IPS DF 19.7 (cell line): ENCODE measurements at regions not wholly inside any gene's neighbourhood (a gene's known extent, or its start where the extent isn't known, plus 50 kb on each side); places are given as distances from the start of the nearest gene placed in this dataset.

Source experiments
- DNase-seq: peaks from one replicate; pipeline ENCODE4 v3.0.0-alpha.2; 2013; ENCODE audit warnings: low read depth, low spot score

DNA sequence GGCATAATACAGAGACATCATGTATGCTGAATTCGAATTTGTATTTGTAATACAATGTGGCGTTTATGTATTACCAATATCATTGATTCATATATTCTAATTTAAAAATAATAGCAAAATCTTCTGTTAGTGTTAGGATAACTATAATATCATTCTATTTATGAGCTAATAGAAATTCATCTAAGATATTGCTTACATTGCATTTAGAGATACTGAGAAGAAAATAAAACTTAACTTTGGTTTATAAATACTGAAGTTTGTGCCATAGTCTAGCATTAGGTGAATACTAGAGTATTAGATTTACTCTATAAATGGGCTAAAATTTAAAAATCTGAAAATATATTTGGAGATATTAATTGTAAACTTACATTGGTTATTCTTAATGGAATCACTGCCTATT lies 1590.6 kb downstream of the PCDH18 start:
- DNase-seq, result no peak

DNA sequence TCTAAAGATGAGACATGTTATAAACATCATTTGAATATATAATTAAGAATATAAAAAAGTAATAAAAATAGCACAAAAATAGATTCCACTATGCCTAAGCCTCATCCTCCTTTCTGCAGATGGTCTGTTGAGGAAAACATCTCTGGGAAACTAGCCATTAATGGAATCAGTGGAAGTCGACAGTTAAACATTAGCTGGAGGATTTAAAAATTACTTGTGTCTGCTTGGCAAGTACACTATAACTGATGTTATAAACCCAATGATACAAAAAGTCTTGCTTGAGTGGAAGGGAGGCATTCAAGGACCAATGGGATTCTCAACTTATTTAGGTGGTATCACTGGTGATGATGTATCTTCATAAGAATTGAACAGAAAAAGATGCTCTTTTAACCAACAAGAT lies 1598.3 kb downstream of the PCDH18 start:
- no peak for DNase-seq

DNA sequence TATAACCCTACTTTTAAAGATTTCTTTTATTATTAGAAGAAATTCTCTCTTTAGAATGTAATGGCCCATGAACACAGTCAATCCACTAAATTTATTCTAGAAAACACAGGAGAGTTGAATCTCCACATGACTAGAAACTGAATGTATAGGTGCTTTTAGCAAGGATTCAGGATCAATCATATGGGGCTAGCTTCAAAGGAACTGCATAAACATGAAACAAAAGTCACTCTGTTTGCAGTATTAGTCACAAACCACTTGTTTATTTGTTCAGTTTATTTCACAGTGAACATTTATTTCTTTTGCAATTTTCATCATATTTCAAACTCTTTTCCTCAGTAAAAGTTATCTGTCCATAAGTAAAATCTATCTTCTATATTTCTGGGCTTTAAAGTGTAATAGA lies 1604.6 kb downstream of the PCDH18 start:
- no peak for DNase-seq

DNA sequence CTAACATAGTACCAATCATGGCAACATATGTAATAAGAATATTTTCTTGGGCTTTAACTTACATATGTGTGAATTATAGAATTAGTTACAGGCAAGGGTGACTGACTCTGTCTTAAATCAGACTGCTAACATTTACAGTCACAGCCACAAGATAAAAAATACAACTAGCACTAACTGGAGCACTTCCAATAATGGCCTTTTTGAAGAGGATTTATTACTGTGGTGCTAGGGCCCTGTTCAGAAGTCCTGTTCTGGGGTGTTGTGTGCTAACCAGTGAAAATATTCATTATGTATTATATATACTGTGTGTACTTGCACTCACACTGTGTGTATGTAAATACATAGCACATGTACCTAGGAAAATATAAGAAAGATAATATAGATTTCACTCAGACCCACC lies 1611.2 kb downstream of the PCDH18 start:
- DNase-seq, result no peak

DNA sequence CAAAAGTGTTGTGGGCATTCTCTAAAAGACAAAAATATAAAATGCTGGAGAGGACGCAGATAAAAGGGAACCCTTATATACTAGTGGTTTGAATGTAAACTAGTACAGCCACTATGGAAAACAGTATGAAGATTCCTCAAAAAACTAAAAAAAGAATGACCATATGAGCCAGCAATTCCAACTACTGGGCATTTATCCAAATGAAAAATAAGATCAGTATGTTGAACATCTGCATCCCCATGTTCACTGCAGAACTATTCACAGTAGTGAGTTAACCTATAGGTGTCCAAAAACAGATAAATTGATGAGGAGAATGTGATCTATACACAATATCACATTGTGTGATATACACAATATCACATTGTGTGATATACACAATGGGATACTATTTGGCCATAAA lies 1615.3 kb downstream of the PCDH18 start:
- DNase-seq, result no peak

DNA sequence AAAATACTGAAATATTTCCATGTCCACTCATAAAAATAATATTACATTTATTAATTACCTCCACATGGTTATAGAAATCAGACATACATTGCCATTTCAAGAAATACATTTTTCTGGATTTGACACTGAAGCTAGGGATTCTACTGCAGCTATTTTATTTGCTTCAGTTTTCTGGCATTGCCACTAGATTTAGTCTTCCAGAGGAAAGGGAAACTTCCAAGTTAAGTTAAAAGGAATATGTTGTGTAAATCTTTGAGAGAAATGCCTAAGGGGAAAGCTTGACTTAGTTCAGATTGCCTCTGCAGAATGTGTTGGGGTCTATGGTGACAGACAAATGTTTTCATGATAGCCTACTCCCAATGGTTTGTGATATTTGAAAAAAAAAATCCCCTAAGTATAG lies 1631.3 kb downstream of the PCDH18 start:
- no peak for DNase-seq

DNA sequence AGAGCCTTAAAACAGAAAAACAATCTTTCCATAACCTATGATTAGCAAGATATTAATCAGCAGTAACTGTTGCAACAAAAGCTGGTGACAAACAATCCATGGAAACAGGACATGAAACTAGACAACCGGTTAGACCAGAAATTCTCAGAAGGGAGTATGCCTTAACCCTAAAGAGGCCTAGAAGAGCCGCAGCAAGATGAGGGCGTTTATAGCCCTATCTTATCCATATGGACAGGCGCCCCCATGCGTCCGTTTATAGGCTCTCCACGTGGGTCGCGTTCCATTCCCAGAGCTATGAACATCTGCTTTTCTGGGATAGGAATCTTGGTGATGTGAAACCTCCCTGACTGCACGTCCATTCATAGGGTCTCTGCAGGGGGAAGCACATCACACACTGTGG lies 1662.7 kb upstream of the PABPC4L start:
- peak; percentile 28 for DNase-seq

DNA sequence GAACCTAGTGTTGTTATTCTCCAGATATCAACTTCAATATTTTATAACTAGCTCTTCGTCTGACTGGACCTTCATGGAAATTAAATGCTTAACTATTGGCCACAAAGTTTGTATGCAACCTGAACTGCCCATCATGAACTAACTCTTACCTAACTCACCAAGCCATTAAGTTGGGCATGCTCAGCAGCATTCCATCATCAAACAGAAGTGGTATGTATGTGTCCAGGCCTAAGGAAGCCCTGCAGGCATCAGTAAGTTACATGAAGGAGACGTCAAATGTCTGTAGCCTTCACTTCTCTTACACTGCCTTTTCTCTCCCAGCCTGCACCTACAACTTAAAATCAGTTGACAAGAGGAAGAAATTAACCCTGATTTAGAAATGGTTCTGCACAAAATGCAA lies 1639.2 kb upstream of the PABPC4L start:
- DNase-seq, result no peak

DNA sequence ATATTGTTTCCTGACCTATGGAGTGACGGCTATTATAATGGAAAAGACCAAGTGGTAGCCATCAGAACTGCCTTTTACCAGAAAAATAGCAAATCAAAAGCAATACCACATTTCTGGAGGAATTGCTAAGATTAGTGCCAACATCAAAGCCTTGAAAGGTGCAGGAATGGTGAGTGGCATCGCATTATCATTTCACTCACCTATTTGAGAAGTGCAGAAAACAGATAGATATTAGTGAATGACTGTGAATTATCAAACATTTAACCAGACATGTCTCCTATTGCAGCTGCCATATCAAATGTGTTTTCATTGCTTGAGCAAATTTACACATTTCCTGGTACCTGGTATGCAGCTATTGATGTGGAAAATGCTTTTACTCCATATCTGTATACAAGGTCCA lies 1638.1 kb upstream of the PABPC4L start:
- no peak for DNase-seq

DNA sequence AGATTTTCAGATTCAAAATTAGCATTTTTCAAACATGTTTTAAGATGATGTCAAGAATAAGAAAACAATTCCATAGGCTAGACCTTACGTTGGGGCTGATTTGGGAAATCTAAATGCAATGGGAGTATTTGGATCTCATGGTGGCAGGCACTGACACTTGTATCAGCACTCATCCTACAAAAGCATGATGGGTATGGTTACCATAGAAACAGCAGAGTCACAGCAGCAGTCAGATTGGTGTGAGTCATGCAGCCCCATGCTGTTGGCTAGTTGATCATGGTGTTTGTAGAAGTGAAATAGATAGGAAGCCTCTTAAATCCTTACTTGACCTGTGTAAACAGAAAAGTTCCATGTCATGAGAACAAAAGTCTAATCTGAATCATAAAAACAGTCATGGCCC lies 1637.3 kb upstream of the PABPC4L start:
- peak; percentile 71 for DNase-seq

DNA sequence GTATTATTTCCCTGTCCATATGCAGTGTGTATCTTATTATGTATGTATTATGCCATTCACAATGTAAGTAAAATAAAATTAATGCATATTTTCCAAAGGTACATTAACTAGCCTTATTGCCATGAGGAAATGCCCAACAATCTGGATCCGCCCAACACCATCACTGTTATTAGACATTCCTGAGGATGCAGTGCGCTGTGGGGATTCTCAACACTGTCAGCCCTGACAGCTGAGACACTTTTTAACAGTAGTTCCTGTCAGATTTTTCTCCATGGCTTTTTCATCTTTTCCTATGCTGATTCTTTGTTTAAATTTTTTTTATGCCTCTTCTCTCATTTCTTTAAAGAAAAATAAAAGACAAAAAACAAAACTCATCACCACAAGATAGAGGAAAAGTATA lies 1632.9 kb upstream of the PABPC4L start:
- no peak for DNase-seq

DNA sequence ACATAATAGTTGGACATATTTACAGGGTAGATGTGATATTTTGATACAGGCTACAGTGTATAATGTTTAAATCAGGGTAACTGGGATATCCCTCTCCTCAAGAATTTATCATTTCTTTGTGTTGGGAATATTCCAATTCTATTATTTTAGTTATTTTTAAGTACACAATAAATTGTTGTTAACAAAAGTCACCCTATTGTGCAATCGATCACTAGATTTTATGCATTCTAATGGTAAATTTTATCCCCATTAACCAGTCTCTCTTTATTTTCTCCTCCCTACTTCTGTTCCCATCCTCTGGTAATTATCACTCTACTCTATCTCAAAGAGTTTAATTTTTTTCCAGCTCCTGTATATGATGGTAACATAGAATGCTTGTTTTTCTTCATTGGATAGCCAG lies 1631.9 kb upstream of the PABPC4L start:
- DNase-seq, result no peak

DNA sequence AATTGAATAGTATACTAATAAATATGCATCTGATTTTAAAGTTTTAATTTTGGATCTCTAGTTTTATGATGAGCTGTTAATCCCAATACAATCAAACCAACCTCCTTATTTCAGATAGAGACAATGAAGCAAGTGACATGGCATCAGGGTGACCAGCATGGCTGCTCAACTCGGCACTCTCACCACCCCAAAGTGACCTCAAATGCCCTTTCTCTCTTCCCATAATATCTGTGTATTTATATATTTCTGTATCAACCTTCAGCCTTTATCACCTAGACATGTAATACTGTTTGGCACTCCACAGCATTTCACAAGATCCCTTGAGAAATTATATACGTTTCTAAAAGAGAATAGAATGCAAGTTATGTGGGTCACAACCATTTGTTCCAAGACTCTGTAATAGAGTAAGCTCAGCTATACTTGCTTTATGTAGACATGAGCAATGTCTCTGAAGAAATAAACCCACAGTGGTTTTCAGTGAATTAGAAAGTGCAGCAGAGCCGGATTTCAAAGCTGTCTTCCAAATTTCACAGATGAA lies 1623.2 kb upstream of the PABPC4L start:
- no peak for DNase-seq

DNA sequence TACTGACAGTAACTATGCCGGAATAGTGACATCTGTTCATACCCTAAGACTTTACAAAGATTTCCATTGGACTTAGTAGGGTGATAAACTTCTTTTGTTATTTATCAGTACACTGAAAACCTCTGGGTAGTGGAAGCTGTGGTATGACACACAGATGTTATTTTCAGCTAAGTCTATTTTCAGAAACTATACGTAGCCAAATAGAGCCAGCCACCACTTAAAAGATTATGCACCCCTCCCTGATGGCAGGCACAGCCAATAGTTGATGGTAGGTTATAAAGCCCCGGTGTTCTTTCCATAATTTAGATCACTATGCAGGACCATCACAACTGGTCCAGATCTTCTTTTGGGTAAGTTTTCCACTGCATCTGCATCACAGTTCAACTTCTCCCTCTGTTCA lies 1603.2 kb upstream of the PABPC4L start:
- DNase-seq, result no peak

DNA sequence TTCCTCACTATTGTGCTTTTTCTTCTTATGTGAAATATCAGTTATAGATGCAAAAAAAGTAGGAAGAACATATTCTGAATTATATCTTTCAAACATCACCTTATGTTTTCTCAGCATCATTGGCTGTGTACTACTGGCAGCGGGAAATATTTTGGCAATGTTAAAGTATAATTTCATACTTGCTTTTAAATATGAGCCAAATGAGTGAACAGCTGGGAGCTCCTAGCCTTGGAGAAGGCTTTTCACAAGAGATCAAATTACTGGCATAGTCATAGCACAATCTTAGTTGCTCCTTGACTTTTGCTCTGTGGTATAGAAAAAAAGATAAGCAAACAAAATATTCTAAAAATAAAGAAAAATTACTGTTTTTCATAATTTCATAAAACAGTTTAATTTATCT lies 1575.8 kb upstream of the PABPC4L start:
- no peak for DNase-seq

DNA sequence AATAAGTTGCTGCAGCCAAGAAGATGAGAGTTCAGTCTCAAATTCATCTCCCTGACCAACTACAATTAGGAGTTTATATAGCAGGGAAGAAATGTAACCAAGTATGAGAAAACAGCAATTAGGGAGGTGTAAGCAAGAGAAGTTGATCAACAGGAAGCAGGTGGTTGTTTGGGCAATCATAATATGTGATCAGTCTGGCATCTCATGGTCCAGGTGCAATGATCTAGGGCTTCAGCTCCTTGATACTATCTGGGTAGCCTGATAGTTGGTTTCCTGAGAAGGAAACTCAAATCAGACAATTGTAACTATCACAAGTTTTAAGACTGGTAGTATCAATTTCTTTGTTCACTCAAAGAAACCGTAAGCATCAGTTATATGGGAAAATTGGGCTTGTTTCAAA lies 1574.3 kb upstream of the PABPC4L start:
- no peak for DNase-seq

DNA sequence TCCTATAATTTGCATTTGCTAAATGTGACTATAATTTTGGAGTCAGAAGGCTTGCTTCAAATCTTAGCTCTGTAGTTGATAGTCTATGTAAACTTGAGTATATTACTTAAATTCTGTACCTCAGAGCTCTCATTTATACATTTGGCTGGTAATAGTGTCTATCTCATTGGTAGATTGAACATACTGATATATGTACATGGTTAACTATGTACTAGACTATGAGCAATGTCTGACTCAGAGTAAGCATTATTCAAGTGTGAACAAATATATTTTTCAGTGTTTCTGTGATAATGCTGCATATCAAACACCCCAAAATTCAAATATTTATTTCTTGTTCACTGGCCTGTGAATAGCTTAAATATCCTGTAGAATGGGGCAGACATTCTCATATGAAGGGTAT lies 1568.9 kb upstream of the PABPC4L start:
- DNase-seq, result no peak

DNA sequence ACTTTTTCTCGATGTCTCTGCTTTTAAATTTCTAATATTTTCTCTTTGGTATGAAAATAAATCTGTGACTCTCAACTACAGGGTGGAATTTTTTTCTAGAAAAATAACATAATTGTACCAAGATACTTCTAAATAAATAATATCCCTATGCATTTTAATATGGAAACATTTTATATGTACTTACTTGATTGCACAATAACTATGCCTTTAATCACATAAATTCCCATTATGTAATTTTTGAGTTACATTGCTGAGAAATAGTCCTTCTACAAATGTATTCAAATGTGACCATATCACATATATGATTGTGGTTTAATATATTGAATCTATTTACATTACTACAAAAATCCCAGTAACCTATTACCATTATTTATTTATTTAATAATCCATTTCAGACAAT lies 1543.3 kb upstream of the PABPC4L start:
- DNase-seq, result no peak

DNA sequence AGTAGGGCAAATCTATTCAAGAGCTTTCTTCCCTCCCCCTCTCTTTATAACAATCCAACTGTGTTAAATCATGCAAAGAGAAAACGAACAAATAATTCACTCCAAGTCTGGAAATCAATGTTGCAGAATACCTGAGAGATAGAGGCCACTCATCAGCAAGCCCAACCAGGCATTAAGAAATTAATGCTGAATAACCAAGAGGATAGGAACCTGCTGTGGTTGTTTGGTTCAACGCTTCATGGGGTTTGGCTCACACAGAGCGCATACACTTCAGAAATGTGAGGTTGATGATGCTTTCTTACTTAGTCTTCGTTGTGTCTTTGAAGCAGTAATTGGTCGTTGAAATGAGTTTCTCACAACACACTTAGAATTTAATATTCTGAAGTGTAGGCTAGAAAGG lies 1540.0 kb upstream of the PABPC4L start:
- DNase-seq, result no peak

DNA sequence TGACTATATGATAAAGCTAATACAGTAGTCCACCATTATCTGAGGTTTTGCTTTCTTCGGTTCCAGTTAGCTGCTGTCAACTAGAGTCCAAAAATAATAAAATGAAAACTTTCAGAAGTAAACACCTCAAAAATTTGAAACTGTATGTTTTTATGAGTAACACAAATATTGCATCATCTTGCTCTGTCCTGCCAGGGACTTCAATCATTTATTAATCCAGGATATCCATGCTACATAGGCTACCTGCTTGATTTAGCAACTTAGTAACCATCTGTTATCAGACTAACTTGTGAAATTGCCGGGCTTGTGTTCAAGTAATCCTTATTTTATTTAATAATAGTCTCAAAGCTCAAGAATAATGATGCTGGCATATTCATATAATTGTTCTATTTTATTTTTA lies 1537.8 kb upstream of the PABPC4L start:
- DNase-seq, result no peak

DNA sequence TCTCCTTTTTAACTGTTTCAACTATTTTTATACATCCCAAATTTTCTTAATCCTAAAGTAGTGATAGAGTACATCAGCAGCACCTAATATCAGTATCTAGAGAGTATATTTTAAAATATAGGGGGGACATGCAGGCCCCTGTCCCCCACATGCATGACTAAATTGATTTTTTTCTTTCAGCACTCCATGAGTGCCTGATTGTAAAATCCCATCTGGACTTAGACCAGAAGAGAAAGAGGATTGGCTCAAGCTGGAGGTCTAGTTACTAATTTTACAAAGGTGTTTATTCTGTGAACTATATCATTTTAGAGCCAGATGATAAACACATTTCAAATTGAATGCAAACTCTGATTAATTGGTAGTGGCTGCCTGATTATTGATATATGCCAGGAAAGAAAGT lies 1533.9 kb upstream of the PABPC4L start:
- no peak for DNase-seq

DNA sequence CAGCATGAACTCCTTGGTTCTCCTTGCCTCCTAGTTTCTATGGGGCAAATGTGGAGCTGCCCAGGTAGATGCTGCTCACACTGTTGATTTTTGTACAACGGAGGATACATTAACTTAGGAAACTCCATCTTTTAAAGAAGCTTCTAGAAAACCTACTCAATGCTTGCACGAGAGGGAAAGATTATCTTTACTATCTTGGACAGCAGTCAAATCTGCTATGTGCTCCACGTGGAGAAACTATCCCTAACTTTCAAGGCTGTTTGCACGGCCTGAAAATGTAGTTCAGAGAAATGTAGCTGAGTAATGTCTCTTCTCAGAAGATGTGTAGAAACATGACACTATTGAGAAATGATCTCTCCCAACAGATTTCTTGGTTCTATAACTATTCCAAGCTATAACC lies 1530.9 kb upstream of the PABPC4L start:
- DNase-seq, result no peak

DNA sequence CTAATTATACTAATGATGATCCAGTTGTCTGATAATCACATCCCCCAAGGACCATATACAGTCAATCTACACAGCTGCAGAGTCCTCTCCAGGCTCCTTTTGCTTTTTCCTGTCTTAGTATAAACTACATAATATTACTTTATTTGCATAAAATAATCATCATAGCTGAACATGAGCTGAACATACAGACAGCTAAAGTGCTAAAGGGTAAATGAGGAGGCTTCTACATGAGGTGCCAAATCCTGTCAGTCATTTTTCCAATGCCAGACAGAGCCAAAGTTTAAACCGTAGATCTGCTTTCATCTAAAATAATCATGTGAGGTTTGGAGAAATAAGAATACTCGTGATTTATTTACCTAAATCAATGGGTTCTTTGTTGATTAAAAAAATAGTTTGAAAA lies 1530.1 kb upstream of the PABPC4L start:
- DNase-seq, result no peak

DNA sequence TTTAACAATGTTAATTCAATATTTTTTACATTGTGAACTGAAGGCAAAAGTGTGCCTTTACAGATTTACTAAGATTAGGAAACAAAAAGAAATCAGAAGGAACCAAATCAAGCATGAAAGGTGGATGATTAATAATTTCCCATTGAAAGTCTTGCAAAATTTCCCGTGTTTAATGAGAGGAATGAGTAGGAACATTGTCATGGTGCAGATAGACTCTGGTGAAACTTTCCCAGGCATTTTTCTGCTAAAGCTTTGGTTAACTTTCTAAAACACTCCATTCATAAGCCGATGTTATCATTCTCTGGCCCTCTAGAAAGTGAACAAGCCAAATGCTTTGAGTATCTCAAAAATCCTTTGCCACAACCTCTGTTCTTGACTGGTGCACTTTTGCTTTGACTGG lies 1522.8 kb upstream of the PABPC4L start:
- DNase-seq, result no peak

DNA sequence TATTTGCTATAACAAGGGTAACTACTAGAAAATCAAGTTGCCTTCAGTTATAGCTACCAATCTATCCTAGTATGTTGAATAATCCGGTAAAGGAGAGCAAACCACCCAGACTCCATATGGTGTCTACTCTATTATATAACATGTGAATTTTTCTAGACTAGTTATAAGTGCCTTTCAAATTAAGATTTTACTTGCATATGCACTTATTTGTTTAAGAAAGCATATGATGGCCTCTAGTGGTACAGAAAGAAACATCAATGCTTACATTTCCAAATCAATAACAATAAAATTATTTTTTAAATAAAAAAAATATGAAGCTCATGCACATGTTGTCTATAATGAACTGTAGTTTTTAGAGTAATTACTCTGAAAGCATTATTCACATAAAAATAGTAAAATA lies 1516.4 kb upstream of the PABPC4L start:
- DNase-seq, result no peak
